HEK293 (cell line): ENCODE measurements at regions not wholly inside any gene's neighbourhood (a gene's known extent, or its start where the extent isn't known, plus 50 kb on each side); places are given as distances from the start of the nearest gene placed in this dataset.

ENCODE experiments used
- CTCF ChIA-PET: fragments of 350-600 bp; formaldehyde crosslinking; extraction: SDS; loops from one replicate; lab custom pipeline; 2021; ENCODE audit warnings: antibody characterized with exemption; lab: Yijun Ruan, JAX
- POLR2A ChIA-PET: fragments of 300-600 bp; formaldehyde crosslinking; extraction: SDS; loops from one replicate; lab custom pipeline; 2020; ENCODE audit warnings: antibody characterized with exemption, inconsistent platforms; lab: Yijun Ruan, JAX
- H3K27ac ChIP-seq: fragments of 200-500 bp; sonication (Bioruptor generic); 2 replicates; pipeline ENCODE4 v1.5.1; 2014; ENCODE audit warnings: low read depth, low read length, control low read depth, inconsistent platforms; ENCODE audit errors: extremely low read depth
- H3K36me3 ChIP-seq, 2 experiments: fragments of 200-500 bp in 1 of 2; sonication (Bioruptor generic) in 1 of 2; 1 replicate in 1 of 2; 2 replicates in 1 of 2; pipeline ENCODE4 v1.5.1; 2014 to 2017; ENCODE audit warnings: inconsistent platforms in 2 of 2, low read length in 2 of 2; ENCODE audit not compliant: control insufficient read depth in 2 of 2, insufficient read depth in 1 of 2
- H3K4me1 ChIP-seq: fragments of 200-500 bp; sonication (Bioruptor generic); 2 replicates; pipeline ENCODE4 v1.5.1; 2014; ENCODE audit warnings: mild to moderate bottlenecking, low read length, inconsistent platforms; ENCODE audit not compliant: control insufficient read depth, insufficient read depth
- H3K4me3 ChIP-seq: 2 replicates; pipeline ENCODE4 v1.5.1; 2011; ENCODE audit warnings: low read depth, mild to moderate bottlenecking, control low read depth, low read length, moderate library complexity
- H3K9me3 ChIP-seq: fragments of 200-500 bp; sonication (Bioruptor generic); 2 replicates; pipeline ENCODE4 v1.5.1; 2014; ENCODE audit warnings: low read depth, low read length, inconsistent platforms; ENCODE audit not compliant: control insufficient read depth, insufficient read depth
- KLF9 ChIP-seq: fragments of 450-650 bp; formaldehyde crosslinking; IDR thresholded peaks from 2 replicates; pipeline ENCODE4 v1.5.1; 2016; ENCODE audit warnings: missing biosample characterization, missing genetic modification characterization, low read depth
- REPIN1 ChIP-seq: fragments of 450-650 bp; formaldehyde crosslinking; IDR thresholded peaks from 2 replicates; pipeline ENCODE4 v1.5.1; 2017; ENCODE audit warnings: missing biosample characterization, missing genetic modification characterization, low read depth
- YY2 ChIP-seq: fragments of 450-650 bp; formaldehyde crosslinking; IDR thresholded peaks from 2 replicates; pipeline ENCODE4 v1.5.1; 2016; ENCODE audit warnings: missing biosample characterization, missing genetic modification characterization
- ZBTB20 ChIP-seq: fragments of 450-650 bp; formaldehyde crosslinking; IDR thresholded peaks from 2 replicates; pipeline ENCODE4 v1.5.1; 2016; ENCODE audit warnings: missing biosample characterization, missing genetic modification characterization
- ZNF202 ChIP-seq: fragments of 450-650 bp; formaldehyde crosslinking; IDR thresholded peaks from 2 replicates; pipeline ENCODE4 v1.5.1; 2016; ENCODE audit warnings: missing biosample characterization, missing genetic modification characterization, borderline replicate concordance
- ZNF221 ChIP-seq: fragments of 450-650 bp; formaldehyde crosslinking; IDR thresholded peaks from 2 replicates; pipeline ENCODE4 v1.5.1; 2017; ENCODE audit warnings: missing biosample characterization, missing genetic modification characterization, borderline replicate concordance
- ZNF274 ChIP-seq, 2 experiments: fragments of 200-500 bp in 1 of 2; fragments of 450-650 bp in 1 of 2; sonication (Bioruptor generic) in 1 of 2; formaldehyde crosslinking in 1 of 2; IDR thresholded peaks; 2 replicates each; pipeline versions ENCODE4 v1.5.1 to v1.6.1; 2014 to 2016; ENCODE audit warnings: borderline replicate concordance in 1 of 2, inconsistent platforms in 1 of 2, low read length in 1 of 2, missing biosample characterization in 1 of 2, missing genetic modification characterization in 1 of 2
- ZNF302 ChIP-seq: fragments of 450-650 bp; formaldehyde crosslinking; IDR thresholded peaks from 2 replicates; pipeline ENCODE4 v1.5.1; 2016; ENCODE audit warnings: missing biosample characterization, missing genetic modification characterization, low read depth
- ZNF311 ChIP-seq: fragments of 450-650 bp; formaldehyde crosslinking; IDR thresholded peaks from 2 replicates; pipeline ENCODE4 v1.5.1; 2017; ENCODE audit warnings: missing biosample characterization, missing genetic modification characterization, borderline replicate concordance
- ZNF548 ChIP-seq: fragments of 450-650 bp; formaldehyde crosslinking; IDR thresholded peaks from 2 replicates; pipeline ENCODE4 v1.5.1; 2016; ENCODE audit warnings: missing biosample characterization, missing genetic modification characterization
- ZNF830 ChIP-seq: fragments of 450-650 bp; IDR thresholded peaks from 2 replicates; pipeline ENCODE4 v1.5.0; 2018; ENCODE audit warnings: missing biosample characterization, missing genetic modification characterization, low read depth, mild to moderate bottlenecking, moderate library complexity
- ZSCAN30 ChIP-seq: fragments of 450-650 bp; IDR thresholded peaks from 2 replicates; pipeline ENCODE4 v1.5.1; 2018; ENCODE audit warnings: missing biosample characterization, mild to moderate bottlenecking, missing genetic modification characterization, moderate library complexity
- TF ChIP-seq, protein P1 (sequence below): fragments of 450-650 bp; formaldehyde crosslinking; IDR thresholded peaks from 2 replicates; pipeline ENCODE4 v1.5.1; 2017; ENCODE audit warnings: missing biosample characterization, missing genetic modification characterization
- TF ChIP-seq, protein P2 (sequence below): fragments of 450-650 bp; formaldehyde crosslinking; IDR thresholded peaks from 2 replicates; pipeline ENCODE4 v1.5.1; 2016; ENCODE audit warnings: missing biosample characterization, missing genetic modification characterization
- TF ChIP-seq, protein P3 (sequence below): fragments of 450-650 bp; formaldehyde crosslinking; IDR thresholded peaks from 2 replicates; pipeline ENCODE4 v1.5.1; 2016; ENCODE audit warnings: missing biosample characterization, missing genetic modification characterization
- TF ChIP-seq, protein P4 (sequence below): fragments of 450-650 bp; formaldehyde crosslinking; IDR thresholded peaks from 2 replicates; pipeline ENCODE4 v1.5.1; 2016; ENCODE audit warnings: missing biosample characterization, missing genetic modification characterization
- TF ChIP-seq, protein P5 (sequence below): fragments of 450-650 bp; formaldehyde crosslinking; IDR thresholded peaks from 2 replicates; pipeline ENCODE4 v1.5.1; 2017; ENCODE audit warnings: missing biosample characterization, missing genetic modification characterization
- TF ChIP-seq, protein P6 (sequence below): IDR thresholded peaks from 2 replicates; pipeline ENCODE4 v1.6.1; 2011; ENCODE audit warnings: mild to moderate bottlenecking, low read depth, low read length, borderline replicate concordance

DNA sequence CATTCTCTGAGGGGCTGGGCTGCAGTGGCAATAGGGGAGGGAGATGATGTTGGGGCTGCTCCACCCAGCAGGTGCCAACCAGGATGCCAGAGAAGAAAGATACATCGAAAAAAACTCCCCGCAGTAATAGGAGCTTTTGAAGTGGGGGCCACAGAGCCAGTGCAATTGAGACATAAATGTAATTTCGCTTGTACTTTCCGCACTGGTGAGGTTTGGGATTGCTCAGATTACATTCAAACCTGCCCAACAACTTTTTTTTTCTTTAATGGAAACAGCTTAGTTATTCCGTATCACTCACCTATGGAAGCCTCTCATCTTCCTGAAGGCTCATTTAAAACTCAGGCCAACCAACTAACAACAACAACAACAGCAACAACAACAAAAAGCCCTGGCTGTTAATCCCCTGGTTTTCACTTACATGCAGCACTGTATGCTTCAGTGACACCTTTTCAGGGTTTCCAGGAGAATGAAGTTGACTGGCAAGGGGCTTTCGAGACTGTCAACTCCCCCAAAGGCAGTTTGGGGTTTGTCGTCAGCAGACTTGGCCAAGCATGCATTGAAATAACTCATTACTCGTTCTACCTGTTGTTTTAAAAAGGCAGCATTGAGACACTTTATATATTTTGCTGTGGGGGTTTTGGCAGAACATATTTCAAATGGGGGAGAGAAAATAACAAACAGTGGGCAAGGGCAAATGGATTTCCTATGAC, 163.8 kb downstream of the EBLN2 start:
- Histone ChIP-seq H3K4me3 (no peak overlapping the region), H3K4me1 (peaks cover 6% of the 10 kb centered on the region; the same call in 1 of the 2 replicates), H3K27ac (no peak overlapping the region), H3K36me3 (no peaks in the 10 kb centered on the region), H3K9me3 (no peaks in the 10 kb centered on the region)
- POLR2A ChIA-PET: no interaction called here
- CTCF ChIA-PET: interaction anchor here (0.6 kb wide), 1 partner anchor 208 kb away, joined by 3 read pairs; no protein-coding TSS in a partner anchor
- TF ChIP-seq ZNF311 (tag by site-specific recombination) (no peak), ZNF830 (tag by site-specific recombination) (no peak), ZSCAN30 (tag by site-specific recombination) (no peak), ZNF202 (tag by site-specific recombination) (no peak), ZNF274 (IDR thresholded peaks at IDR 0.05; ENCODE audit: low read length) (no peak), ZNF274 (tag by site-specific recombination; IDR thresholded peaks at IDR 0.05; ENCODE audit: borderline replicate concordance) (no peak), REPIN1 (tag by site-specific recombination) (no peak), ZBTB20 (tag by site-specific recombination) (no peak), YY2 (tag by site-specific recombination) (no peak), ZNF302 (tag by site-specific recombination) (no peak), KLF9 (tag by site-specific recombination) (no peak), ZNF221 (tag by site-specific recombination) (no peak), ZNF548 (tag by site-specific recombination) (no peak)
- TF ChIP-seq, protein P1, sequence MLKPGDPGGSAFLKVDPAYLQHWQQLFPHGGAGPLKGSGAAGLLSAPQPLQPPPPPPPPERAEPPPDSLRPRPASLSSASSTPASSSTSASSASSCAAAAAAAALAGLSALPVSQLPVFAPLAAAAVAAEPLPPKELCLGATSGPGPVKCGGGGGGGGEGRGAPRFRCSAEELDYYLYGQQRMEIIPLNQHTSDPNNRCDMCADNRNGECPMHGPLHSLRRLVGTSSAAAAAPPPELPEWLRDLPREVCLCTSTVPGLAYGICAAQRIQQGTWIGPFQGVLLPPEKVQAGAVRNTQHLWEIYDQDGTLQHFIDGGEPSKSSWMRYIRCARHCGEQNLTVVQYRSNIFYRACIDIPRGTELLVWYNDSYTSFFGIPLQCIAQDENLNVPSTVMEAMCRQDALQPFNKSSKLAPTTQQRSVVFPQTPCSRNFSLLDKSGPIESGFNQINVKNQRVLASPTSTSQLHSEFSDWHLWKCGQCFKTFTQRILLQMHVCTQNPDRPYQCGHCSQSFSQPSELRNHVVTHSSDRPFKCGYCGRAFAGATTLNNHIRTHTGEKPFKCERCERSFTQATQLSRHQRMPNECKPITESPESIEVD: no peak
- TF ChIP-seq, protein P2, sequence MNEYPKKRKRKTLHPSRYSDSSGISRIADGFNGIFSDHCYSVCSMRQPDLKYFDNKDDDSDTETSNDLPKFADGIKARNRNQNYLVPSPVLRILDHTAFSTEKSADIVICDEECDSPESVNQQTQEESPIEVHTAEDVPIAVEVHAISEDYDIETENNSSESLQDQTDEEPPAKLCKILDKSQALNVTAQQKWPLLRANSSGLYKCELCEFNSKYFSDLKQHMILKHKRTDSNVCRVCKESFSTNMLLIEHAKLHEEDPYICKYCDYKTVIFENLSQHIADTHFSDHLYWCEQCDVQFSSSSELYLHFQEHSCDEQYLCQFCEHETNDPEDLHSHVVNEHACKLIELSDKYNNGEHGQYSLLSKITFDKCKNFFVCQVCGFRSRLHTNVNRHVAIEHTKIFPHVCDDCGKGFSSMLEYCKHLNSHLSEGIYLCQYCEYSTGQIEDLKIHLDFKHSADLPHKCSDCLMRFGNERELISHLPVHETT (tag by site-specific recombination): no peak
- TF ChIP-seq, protein P3, sequence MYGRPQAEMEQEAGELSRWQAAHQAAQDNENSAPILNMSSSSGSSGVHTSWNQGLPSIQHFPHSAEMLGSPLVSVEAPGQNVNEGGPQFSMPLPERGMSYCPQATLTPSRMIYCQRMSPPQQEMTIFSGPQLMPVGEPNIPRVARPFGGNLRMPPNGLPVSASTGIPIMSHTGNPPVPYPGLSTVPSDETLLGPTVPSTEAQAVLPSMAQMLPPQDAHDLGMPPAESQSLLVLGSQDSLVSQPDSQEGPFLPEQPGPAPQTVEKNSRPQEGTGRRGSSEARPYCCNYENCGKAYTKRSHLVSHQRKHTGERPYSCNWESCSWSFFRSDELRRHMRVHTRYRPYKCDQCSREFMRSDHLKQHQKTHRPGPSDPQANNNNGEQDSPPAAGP: no peak
- TF ChIP-seq, protein P4, sequence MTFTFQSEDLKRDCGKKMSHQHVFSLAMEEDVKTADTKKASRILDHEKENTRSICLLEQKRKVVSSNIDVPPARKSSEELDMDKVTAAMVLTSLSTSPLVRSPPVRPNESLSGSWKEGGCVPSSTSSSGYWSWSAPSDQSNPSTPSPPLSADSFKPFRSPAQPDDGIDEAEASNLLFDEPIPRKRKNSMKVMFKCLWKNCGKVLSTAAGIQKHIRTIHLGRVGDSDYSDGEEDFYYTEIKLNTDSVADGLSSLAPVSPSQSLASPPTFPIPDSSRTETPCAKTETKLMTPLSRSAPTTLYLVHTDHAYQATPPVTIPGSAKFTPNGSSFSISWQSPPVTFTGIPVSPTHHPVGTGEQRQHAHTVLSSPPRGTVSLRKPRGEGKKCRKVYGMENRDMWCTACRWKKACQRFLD (tag by site-specific recombination): no peak
- TF ChIP-seq, protein P5, sequence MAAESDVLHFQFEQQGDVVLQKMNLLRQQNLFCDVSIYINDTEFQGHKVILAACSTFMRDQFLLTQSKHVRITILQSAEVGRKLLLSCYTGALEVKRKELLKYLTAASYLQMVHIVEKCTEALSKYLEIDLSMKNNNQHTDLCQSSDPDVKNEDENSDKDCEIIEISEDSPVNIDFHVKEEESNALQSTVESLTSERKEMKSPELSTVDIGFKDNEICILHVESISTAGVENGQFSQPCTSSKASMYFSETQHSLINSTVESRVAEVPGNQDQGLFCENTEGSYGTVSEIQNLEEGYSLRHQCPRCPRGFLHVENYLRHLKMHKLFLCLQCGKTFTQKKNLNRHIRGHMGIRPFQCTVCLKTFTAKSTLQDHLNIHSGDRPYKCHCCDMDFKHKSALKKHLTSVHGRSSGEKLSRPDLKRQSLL (tag by site-specific recombination): no peak
- TF ChIP-seq, protein P6, sequence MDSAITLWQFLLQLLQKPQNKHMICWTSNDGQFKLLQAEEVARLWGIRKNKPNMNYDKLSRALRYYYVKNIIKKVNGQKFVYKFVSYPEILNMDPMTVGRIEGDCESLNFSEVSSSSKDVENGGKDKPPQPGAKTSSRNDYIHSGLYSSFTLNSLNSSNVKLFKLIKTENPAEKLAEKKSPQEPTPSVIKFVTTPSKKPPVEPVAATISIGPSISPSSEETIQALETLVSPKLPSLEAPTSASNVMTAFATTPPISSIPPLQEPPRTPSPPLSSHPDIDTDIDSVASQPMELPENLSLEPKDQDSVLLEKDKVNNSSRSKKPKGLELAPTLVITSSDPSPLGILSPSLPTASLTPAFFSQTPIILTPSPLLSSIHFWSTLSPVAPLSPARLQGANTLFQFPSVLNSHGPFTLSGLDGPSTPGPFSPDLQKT: no peak
